ENCODE measurements at regions not wholly inside any gene's neighbourhood (a gene's known extent, or its start where the extent isn't known, plus 50 kb on each side); places are given as distances from the start of the nearest gene placed in this dataset.

DNA sequence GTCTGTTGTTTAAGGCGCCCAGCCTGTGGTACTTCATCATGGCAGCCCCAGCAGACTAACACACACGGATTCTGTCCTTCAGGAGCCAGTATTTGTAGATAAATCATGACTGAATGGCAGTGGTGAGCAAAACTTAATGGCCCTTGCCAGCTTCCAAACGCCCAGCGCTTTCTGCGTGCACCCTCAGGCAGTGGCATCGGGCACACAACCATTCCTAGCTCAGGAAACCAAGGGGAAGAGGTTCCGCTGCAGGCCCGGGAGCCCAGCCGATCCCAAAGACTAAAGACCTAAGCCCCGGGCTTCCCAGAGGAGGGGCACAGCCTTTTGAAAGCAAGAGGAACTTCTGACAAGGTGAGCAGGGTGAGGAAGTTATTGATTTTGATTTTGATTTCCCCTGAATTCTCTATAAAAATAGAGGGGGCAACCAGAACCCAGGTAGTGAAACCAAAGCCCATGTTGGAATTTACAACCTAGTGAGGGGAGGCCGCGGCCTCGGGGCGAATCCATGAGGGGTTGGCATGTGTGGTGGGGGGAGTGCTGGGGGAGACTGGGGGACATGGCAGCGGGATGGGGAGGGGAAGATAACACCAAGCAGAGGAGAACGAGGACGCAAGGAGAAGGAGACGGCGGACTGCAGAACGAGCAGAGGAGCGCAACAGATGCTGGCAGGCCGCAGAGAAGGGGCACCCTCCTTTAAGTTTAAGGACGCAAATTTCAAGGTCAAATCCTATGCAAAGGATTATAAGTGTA is 79.9 kb upstream of the SEPTIN5 start:
- Histone ChIP-seq H3K4me2 (ENCODE audit: low read length) (no peak overlapping the region), H3K9me2 (ENCODE audit: insufficient read depth, low read length) (no peaks in the 10 kb centered on the region), H3K4me3 (ENCODE audit: low read depth, low read length, poor library complexity, severe bottlenecking) (no peak overlapping the region), H2AFZ (ENCODE audit: low read length) (no peak overlapping the region), H3K27ac (ENCODE audit: low read depth, low read length, poor library complexity, severe bottlenecking) (no peak overlapping the region), H3K36me3 (ENCODE audit: insufficient read depth, low read length) (no peaks in the 10 kb centered on the region), H4K20me1 (ENCODE audit: insufficient read depth, low read length) (no peaks in the 10 kb centered on the region), H3K9me3 (ENCODE audit: low read length) (no peaks in the 10 kb centered on the region), H3K79me2 (ENCODE audit: insufficient read depth, low read depth, low read length) (no peaks in the 10 kb centered on the region), H3K4me1 (ENCODE audit: insufficient read depth, low read length, poor library complexity, severe bottlenecking) (no peaks in the 10 kb centered on the region)
- TF ChIP-seq EZH2phosphoT487 (IDR thresholded peaks at IDR 0.05; ENCODE audit: borderline replicate concordance, low read depth, low read length): no peak
- TF ChIP-seq, protein P1, sequence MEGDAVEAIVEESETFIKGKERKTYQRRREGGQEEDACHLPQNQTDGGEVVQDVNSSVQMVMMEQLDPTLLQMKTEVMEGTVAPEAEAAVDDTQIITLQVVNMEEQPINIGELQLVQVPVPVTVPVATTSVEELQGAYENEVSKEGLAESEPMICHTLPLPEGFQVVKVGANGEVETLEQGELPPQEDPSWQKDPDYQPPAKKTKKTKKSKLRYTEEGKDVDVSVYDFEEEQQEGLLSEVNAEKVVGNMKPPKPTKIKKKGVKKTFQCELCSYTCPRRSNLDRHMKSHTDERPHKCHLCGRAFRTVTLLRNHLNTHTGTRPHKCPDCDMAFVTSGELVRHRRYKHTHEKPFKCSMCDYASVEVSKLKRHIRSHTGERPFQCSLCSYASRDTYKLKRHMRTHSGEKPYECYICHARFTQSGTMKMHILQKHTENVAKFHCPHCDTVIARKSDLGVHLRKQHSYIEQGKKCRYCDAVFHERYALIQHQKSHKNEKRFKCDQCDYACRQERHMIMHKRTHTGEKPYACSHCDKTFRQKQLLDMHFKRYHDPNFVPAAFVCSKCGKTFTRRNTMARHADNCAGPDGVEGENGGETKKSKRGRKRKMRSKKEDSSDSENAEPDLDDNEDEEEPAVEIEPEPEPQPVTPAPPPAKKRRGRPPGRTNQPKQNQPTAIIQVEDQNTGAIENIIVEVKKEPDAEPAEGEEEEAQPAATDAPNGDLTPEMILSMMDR (conservative IDR thresholded peaks at IDR 0.05; ENCODE audit: low read length): no peak
- no peak for DNase-seq (ENCODE audit: low spot score)
- intact Hi-C loops (cut with micrococcal nuclease; ENCODE audit: unreplicated experiment): loop anchor here (5.0 kb wide), 1 partner anchor 137 kb away; no protein-coding TSS in a partner anchor
- BruUV-seq (replicated peaks): no TSS peak
- POLR2A ChIA-PET: no interaction called here
- CTCF ChIA-PET (ENCODE audit: unreplicated experiment): no interaction called here

DNA sequence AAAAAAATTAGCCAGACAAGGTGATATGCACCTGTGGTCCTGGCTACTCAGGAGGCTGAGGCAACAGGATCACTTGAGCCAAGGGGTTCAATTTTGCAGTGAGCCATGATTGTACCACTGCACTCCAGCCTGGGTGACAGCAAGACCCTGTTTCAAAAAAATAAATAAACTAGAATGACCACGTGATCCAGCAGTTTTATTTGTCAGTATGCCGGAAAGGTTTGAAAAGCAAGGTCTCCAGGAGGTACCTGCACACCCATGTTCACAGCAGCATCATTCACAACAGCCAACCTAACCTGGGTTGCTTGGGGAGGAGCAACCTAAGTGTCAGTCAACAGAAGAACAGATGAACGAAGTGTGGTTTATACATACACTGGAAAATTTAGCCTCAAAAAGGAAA is 78.7 kb upstream of the SEPTIN5 start:
- no peaks in the 10 kb centered on the region for H3K36me3 ChIP-seq (ENCODE audit: insufficient read depth, low read length)
- no peaks in the 10 kb centered on the region for H3K9me2 ChIP-seq (ENCODE audit: insufficient read depth, low read length)
- no peaks in the 10 kb centered on the region for H3K9me3 ChIP-seq (ENCODE audit: low read length)
- no peaks in the 10 kb centered on the region for H3K4me1 ChIP-seq (ENCODE audit: insufficient read depth, low read length, poor library complexity, severe bottlenecking)
- no peak for DNase-seq (ENCODE audit: low spot score)
- H3K4me3 ChIP-seq (ENCODE audit: low read depth, low read length, poor library complexity, severe bottlenecking): no peak overlapping the region
- no peaks in the 10 kb centered on the region for H3K79me2 ChIP-seq (ENCODE audit: insufficient read depth, low read depth, low read length)
- intact Hi-C loops (cut with micrococcal nuclease; ENCODE audit: unreplicated experiment): no loop called here
- no TSS peak for BruUV-seq (replicated peaks)
- no peak overlapping the region for H3K4me2 ChIP-seq (ENCODE audit: low read length)
- H4K20me1 ChIP-seq (ENCODE audit: insufficient read depth, low read length): no peaks in the 10 kb centered on the region
- TF ChIP-seq, protein P1 (conservative IDR thresholded peaks at IDR 0.05; ENCODE audit: low read length): no peak
- no peak for TF ChIP-seq EZH2phosphoT487 (IDR thresholded peaks at IDR 0.05; ENCODE audit: borderline replicate concordance, low read depth, low read length)
- CTCF ChIA-PET (ENCODE audit: unreplicated experiment): no interaction called here
- H2AFZ ChIP-seq (ENCODE audit: low read length): no peak overlapping the region
- H3K27ac ChIP-seq (ENCODE audit: low read depth, low read length, poor library complexity, severe bottlenecking): no peak overlapping the region
- POLR2A ChIA-PET: no interaction called here

DNA sequence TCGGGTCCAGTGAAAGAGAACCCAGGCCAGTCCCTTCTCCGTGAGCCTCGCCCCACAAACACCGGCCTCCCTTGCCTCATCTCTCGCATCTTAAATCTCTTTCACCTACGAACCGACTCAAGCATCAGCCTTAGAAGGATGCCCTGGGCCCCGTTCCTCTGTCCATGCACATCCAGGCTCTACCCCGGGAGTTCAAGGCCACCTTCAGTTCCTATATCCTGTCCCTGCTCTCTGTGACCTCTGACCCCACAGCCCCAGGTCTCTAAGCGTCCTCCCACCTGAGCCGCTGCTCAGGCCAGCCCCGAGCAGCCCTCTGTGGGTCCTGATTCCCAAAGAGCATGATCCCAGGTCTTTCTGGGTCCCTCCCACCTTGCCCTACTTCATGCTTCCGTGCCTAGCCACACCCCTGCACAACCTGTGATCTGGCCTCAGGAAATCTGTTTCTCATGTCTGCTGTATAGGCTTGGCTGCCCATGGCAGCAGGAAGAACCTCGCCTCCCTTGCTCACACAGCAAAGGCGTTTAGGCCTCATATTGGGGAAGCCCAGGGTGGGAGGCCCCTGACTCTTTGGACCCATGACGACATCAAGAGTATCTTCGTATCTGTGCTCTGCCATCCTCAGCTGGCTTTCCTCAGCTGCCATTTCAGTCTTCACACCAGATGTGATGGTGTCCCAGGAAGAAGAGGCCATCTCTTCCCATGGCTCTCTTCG is 77.5 kb upstream of the SEPTIN5 start:
- Histone ChIP-seq H3K79me2 (ENCODE audit: insufficient read depth, low read depth, low read length) (no peaks in the 10 kb centered on the region), H3K9me2 (ENCODE audit: insufficient read depth, low read length) (no peaks in the 10 kb centered on the region), H3K36me3 (ENCODE audit: insufficient read depth, low read length) (no peaks in the 10 kb centered on the region), H3K4me3 (ENCODE audit: low read depth, low read length, poor library complexity, severe bottlenecking) (no peak overlapping the region), H3K4me2 (ENCODE audit: low read length) (no peak overlapping the region), H2AFZ (ENCODE audit: low read length) (no peak overlapping the region), H3K4me1 (ENCODE audit: insufficient read depth, low read length, poor library complexity, severe bottlenecking) (no peaks in the 10 kb centered on the region), H3K27ac (ENCODE audit: low read depth, low read length, poor library complexity, severe bottlenecking) (no peak overlapping the region), H4K20me1 (ENCODE audit: insufficient read depth, low read length) (no peaks in the 10 kb centered on the region), H3K9me3 (ENCODE audit: low read length) (no peaks in the 10 kb centered on the region)
- ChIA-PET POLR2A (no interaction called here), CTCF (ENCODE audit: unreplicated experiment) (no interaction called here)
- intact Hi-C loops (cut with micrococcal nuclease; ENCODE audit: unreplicated experiment): no loop called here
- TF ChIP-seq, protein P1 (conservative IDR thresholded peaks at IDR 0.05; ENCODE audit: low read length): no peak
- no peak for TF ChIP-seq EZH2phosphoT487 (IDR thresholded peaks at IDR 0.05; ENCODE audit: borderline replicate concordance, low read depth, low read length)
- DNase-seq (ENCODE audit: low spot score): no peak
- no TSS peak for BruUV-seq (replicated peaks)

Measured in OCI-LY7 (cell line).